H7 (cell line): ENCODE measurements at regions not wholly inside any gene's neighbourhood (a gene's known extent, or its start where the extent isn't known, plus 50 kb on each side); places are given as distances from the start of the nearest gene placed in this dataset.

ENCODE experiments used
- DNase-seq: peaks from one replicate; pipeline ENCODE4 v3.0.0; 2012
- H3K27me3 ChIP-seq: 2 replicates; pipeline ENCODE4 v1.6.0; 2011; ENCODE audit warnings: mild to moderate bottlenecking, low read length; ENCODE audit not compliant: control insufficient read depth, insufficient read depth
- H3K36me3 ChIP-seq: replicated peaks from 2 replicates; pipeline ENCODE4 v1.5.1; 2011; ENCODE audit warnings: low read length; ENCODE audit not compliant: control insufficient read depth, insufficient read depth
- H3K4me3 ChIP-seq: 2 replicates; pipeline ENCODE4 v1.5.1; 2011; ENCODE audit warnings: low read depth, mild to moderate bottlenecking, control low read depth, low read length, moderate library complexity; ENCODE audit not compliant: insufficient read depth

- DNase-seq, result no peak
- H3K4me3 ChIP-seq, result no peak overlapping the region
- no peaks in the 10 kb centered on the region for H3K36me3 ChIP-seq
- H3K27me3 ChIP-seq, result no peaks in the 10 kb centered on the region
Observed at GRCh38 chr12:114302606-114303315, 103.2 kb downstream of the TBX5 start.

- no peak overlapping the region for H3K4me3 ChIP-seq
- no peaks in the 10 kb centered on the region for H3K36me3 ChIP-seq
- H3K27me3 ChIP-seq, result no peaks in the 10 kb centered on the region
- DNase-seq, result peak; percentile 30
Observed at GRCh38 chr12:114302117-114302516, 103.8 kb downstream of the TBX5 start.

GRCh38 chr12:114294303-114294685 lies 111.7 kb downstream of the TBX5 start:
- DNase-seq, result no peak
- H3K27me3 ChIP-seq, result no peaks in the 10 kb centered on the region
- H3K4me3 ChIP-seq, result no peak overlapping the region
- no peaks in the 10 kb centered on the region for H3K36me3 ChIP-seq

- Histone ChIP-seq H3K36me3 (no peaks in the 10 kb centered on the region), H3K27me3 (no peaks in the 10 kb centered on the region), H3K4me3 (no peak overlapping the region)
- DNase-seq, result no peak
Observed at GRCh38 chr12:114293571-114294302, 112.2 kb downstream of the TBX5 start.

GRCh38 chr12:114293073-114293472 lies 112.9 kb downstream of the TBX5 start:
- H3K4me3 ChIP-seq, result no peak overlapping the region

GRCh38 chr12:114291389-114292060 lies 114.4 kb downstream of the TBX5 start:
- Histone ChIP-seq H3K27me3 (no peaks in the 10 kb centered on the region), H3K36me3 (no peaks in the 10 kb centered on the region), H3K4me3 (no peak overlapping the region)
- no peak for DNase-seq

More at GRCh38 chr12:114293073-114293472, 112.9 kb downstream of the TBX5 start:
- no peak for DNase-seq
- Histone ChIP-seq H3K27me3 (no peaks in the 10 kb centered on the region), H3K36me3 (no peaks in the 10 kb centered on the region)

GRCh38 chr12:114287821-114288525 lies 118.0 kb downstream of the TBX5 start:
- DNase-seq, result no peak
- Histone ChIP-seq H3K27me3 (no peaks in the 10 kb centered on the region), H3K36me3 (no peaks in the 10 kb centered on the region), H3K4me3 (no peak overlapping the region)

- H3K4me3 ChIP-seq, result no peak overlapping the region
Observed at GRCh38 chr12:114286145-114286544, 119.8 kb downstream of the TBX5 start.

GRCh38 chr12:114285554-114285953 lies 120.4 kb downstream of the TBX5 start:
- no peak for DNase-seq
- H3K4me3 ChIP-seq, result no peak overlapping the region
- H3K36me3 ChIP-seq, result no peaks in the 10 kb centered on the region
- H3K27me3 ChIP-seq, result no peaks in the 10 kb centered on the region

More at GRCh38 chr12:114286145-114286544, 119.8 kb downstream of the TBX5 start:
- no peak for DNase-seq
- H3K27me3 ChIP-seq, result no peaks in the 10 kb centered on the region
- H3K36me3 ChIP-seq, result no peaks in the 10 kb centered on the region

- Histone ChIP-seq H3K27me3 (no peaks in the 10 kb centered on the region), H3K36me3 (no peaks in the 10 kb centered on the region), H3K4me3 (no peak overlapping the region)
- no peak for DNase-seq
Observed at GRCh38 chr12:114284041-114284440, 121.9 kb downstream of the TBX5 start.

- no peak overlapping the region for H3K4me3 ChIP-seq
- no peaks in the 10 kb centered on the region for H3K36me3 ChIP-seq
- H3K27me3 ChIP-seq, result no peaks in the 10 kb centered on the region
- no peak for DNase-seq
Observed at GRCh38 chr12:114275932-114276785, 129.8 kb downstream of the TBX5 start.

- no peak for DNase-seq
- H3K4me3 ChIP-seq, result no peak overlapping the region
- H3K36me3 ChIP-seq, result no peaks in the 10 kb centered on the region
Observed at GRCh38 chr12:114275086-114275485, 130.9 kb downstream of the TBX5 start.

GRCh38 chr12:114274131-114274530 lies 131.8 kb downstream of the TBX5 start:
- Histone ChIP-seq H3K36me3 (no peaks in the 10 kb centered on the region), H3K4me3 (no peak overlapping the region), H3K27me3 (no peaks in the 10 kb centered on the region)
- DNase-seq, result no peak

More at GRCh38 chr12:114275086-114275485, 130.9 kb downstream of the TBX5 start:
- no peaks in the 10 kb centered on the region for H3K27me3 ChIP-seq

GRCh38 chr12:114272605-114273004 lies 133.3 kb downstream of the TBX5 start:
- no peak for DNase-seq
- H3K4me3 ChIP-seq, result no peak overlapping the region
- H3K27me3 ChIP-seq, result no peaks in the 10 kb centered on the region
- no peaks in the 10 kb centered on the region for H3K36me3 ChIP-seq
